GM12878 (cell line): ENCODE measurements at regions not wholly inside any gene's neighbourhood (a gene's known extent, or its start where the extent isn't known, plus 50 kb on each side); places are given as distances from the start of the nearest gene placed in this dataset.

ENCODE experiments used
- BRCA1 ChIP-seq: IDR thresholded peaks from 2 replicates; pipeline ENCODE4 v1.6.1; 2011; ENCODE audit warnings: low read depth, low read length, improper control_type of control experiment
- DPF2 ChIP-seq: fragments of 450-650 bp; IDR thresholded peaks from 2 replicates; pipeline ENCODE4 v1.6.1; 2017; ENCODE audit warnings: mild to moderate bottlenecking
- FOXM1 ChIP-seq: IDR thresholded peaks from 2 replicates; pipeline ENCODE4 v1.6.1; 2012; ENCODE audit warnings: low read depth, mild to moderate bottlenecking, inconsistent platforms, low read length, moderate library complexity
- GABPA ChIP-seq: IDR thresholded peaks from 2 replicates; pipeline ENCODE4 v1.6.1; 2014; ENCODE audit warnings: antibody characterized with exemption, low read depth, mild to moderate bottlenecking, inconsistent platforms
- GATAD2B ChIP-seq: fragments of 450-650 bp; conservative IDR thresholded peaks from 2 replicates; pipeline ENCODE4 v1.6.1; 2017; ENCODE audit warnings: low read depth, mild to moderate bottlenecking, moderate library complexity
- MEF2A ChIP-seq: IDR thresholded peaks from 2 replicates; pipeline ENCODE4 v1.6.1; 2011; ENCODE audit warnings: low read depth, mild to moderate bottlenecking, low read length, moderate library complexity; ENCODE audit not compliant: insufficient read depth
- POLR2A ChIP-seq: IDR thresholded peaks from 2 replicates; pipeline ENCODE4 v1.6.1; 2011; ENCODE audit warnings: low read depth, mild to moderate bottlenecking, low read length
- RAD21 ChIP-seq: IDR thresholded peaks from 2 replicates; pipeline ENCODE4 v1.6.1; 2011; ENCODE audit warnings: mild to moderate bottlenecking, low read depth, low read length, moderate library complexity; ENCODE audit not compliant: insufficient read depth
- RFX5 ChIP-seq: IDR thresholded peaks from 2 replicates; pipeline ENCODE4 v1.6.1; 2011; ENCODE audit warnings: low read depth, low read length, improper control_type of control experiment
- SREBF1 ChIP-seq: IDR thresholded peaks from 2 replicates; pipeline ENCODE4 v1.6.1; 2012; ENCODE audit warnings: mild to moderate bottlenecking, low read length
- SUZ12 ChIP-seq: fragments of 200-600 bp; sonication (generic); IDR thresholded peaks from one replicate; pipeline ENCODE4 v1.6.1; 2018; ENCODE audit warnings: antibody characterized with exemption, mild to moderate bottlenecking; ENCODE audit not compliant: unreplicated experiment
- TF ChIP-seq, protein P1 (sequence below), 3 experiments: IDR thresholded peaks in 2 of 3; conservative IDR thresholded peaks in 1 of 3; 2 replicates each; pipeline ENCODE4 v1.5.1; 2011; ENCODE audit warnings: low read depth in 3 of 3, low read length in 3 of 3, mild to moderate bottlenecking in 3 of 3, control low read depth in 2 of 3, moderate library complexity in 2 of 3, inconsistent platforms in 1 of 3, mixed read lengths in 1 of 3; ENCODE audit not compliant: control insufficient read depth in 2 of 3, insufficient read depth in 1 of 3; ENCODE audit errors: extremely low read depth in 1 of 3
- TF ChIP-seq, protein P2 (sequence below): fragments of 450-650 bp; IDR thresholded peaks from 2 replicates; pipeline ENCODE4 v1.6.1; 2014; ENCODE audit warnings: mild to moderate bottlenecking

GRCh38 chr5:121384359-121384758 is 467.3 kb upstream of the FTMT start:
- TF ChIP-seq GABPA (no peak), MEF2A (no peak), RAD21 (no peak), GATAD2B (no peak), RFX5 (no peak), DPF2 (no peak), POLR2A (no peak), SREBF1 (no peak), BRCA1 (no peak), FOXM1 (no peak), SUZ12 (no peak)
- TF ChIP-seq, protein P1, sequence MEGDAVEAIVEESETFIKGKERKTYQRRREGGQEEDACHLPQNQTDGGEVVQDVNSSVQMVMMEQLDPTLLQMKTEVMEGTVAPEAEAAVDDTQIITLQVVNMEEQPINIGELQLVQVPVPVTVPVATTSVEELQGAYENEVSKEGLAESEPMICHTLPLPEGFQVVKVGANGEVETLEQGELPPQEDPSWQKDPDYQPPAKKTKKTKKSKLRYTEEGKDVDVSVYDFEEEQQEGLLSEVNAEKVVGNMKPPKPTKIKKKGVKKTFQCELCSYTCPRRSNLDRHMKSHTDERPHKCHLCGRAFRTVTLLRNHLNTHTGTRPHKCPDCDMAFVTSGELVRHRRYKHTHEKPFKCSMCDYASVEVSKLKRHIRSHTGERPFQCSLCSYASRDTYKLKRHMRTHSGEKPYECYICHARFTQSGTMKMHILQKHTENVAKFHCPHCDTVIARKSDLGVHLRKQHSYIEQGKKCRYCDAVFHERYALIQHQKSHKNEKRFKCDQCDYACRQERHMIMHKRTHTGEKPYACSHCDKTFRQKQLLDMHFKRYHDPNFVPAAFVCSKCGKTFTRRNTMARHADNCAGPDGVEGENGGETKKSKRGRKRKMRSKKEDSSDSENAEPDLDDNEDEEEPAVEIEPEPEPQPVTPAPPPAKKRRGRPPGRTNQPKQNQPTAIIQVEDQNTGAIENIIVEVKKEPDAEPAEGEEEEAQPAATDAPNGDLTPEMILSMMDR (IDR thresholded peaks at IDR 0.05 in 2 of 3, conservative IDR thresholded peaks at IDR 0.05 in 1 of 3; ENCODE audit: control insufficient read depth in 2 of 3, extremely low read depth in 1 of 3, insufficient read depth in 1 of 3, low read depth in 3 of 3, low read length in 3 of 3): no peak
- TF ChIP-seq, protein P2, sequence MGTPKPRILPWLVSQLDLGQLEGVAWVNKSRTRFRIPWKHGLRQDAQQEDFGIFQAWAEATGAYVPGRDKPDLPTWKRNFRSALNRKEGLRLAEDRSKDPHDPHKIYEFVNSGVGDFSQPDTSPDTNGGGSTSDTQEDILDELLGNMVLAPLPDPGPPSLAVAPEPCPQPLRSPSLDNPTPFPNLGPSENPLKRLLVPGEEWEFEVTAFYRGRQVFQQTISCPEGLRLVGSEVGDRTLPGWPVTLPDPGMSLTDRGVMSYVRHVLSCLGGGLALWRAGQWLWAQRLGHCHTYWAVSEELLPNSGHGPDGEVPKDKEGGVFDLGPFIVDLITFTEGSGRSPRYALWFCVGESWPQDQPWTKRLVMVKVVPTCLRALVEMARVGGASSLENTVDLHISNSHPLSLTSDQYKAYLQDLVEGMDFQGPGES: no peak
